HCT116 (cell line): ENCODE measurements at regions not wholly inside any gene's neighbourhood (a gene's known extent, or its start where the extent isn't known, plus 50 kb on each side); places are given as distances from the start of the nearest gene placed in this dataset.

ENCODE experiments used
- POLR2A ChIP-seq: IDR thresholded peaks from 2 replicates; pipeline ENCODE4 v1.7.0; 2011; ENCODE audit warnings: borderline replicate concordance; ENCODE audit not compliant: insufficient read depth, insufficient read length; ENCODE audit errors: extremely low read depth
- POLR2AphosphoS5 ChIP-seq: IDR thresholded peaks from 2 replicates; pipeline ENCODE4 v1.6.1; 2011; ENCODE audit warnings: mild to moderate bottlenecking, low read depth, low read length, moderate library complexity
- RAD21 ChIP-seq: IDR thresholded peaks from 2 replicates; pipeline ENCODE4 v1.6.1; 2012; ENCODE audit warnings: low read depth, mild to moderate bottlenecking
- TF ChIP-seq, protein P1 (sequence below), 3 experiments: fragments of 200-600 bp in 1 of 3; sonication (generic) in 1 of 3; IDR thresholded peaks in 2 of 3; conservative IDR thresholded peaks in 1 of 3; 2 replicates each; pipeline ENCODE4 v1.5.1; 2012 to 2017; ENCODE audit warnings: low read depth in 2 of 3, low read length in 2 of 3, antibody characterized with exemption in 1 of 3, borderline replicate concordance in 1 of 3, control low read depth in 1 of 3, mild to moderate bottlenecking in 1 of 3, mixed read lengths in 1 of 3, mixed run types in 1 of 3, moderate library complexity in 1 of 3; ENCODE audit not compliant: insufficient read depth in 1 of 3

- TF ChIP-seq POLR2A, result no peak
- TF ChIP-seq, protein P1, sequence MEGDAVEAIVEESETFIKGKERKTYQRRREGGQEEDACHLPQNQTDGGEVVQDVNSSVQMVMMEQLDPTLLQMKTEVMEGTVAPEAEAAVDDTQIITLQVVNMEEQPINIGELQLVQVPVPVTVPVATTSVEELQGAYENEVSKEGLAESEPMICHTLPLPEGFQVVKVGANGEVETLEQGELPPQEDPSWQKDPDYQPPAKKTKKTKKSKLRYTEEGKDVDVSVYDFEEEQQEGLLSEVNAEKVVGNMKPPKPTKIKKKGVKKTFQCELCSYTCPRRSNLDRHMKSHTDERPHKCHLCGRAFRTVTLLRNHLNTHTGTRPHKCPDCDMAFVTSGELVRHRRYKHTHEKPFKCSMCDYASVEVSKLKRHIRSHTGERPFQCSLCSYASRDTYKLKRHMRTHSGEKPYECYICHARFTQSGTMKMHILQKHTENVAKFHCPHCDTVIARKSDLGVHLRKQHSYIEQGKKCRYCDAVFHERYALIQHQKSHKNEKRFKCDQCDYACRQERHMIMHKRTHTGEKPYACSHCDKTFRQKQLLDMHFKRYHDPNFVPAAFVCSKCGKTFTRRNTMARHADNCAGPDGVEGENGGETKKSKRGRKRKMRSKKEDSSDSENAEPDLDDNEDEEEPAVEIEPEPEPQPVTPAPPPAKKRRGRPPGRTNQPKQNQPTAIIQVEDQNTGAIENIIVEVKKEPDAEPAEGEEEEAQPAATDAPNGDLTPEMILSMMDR (IDR thresholded peaks at IDR 0.05 in 2 of 3, conservative IDR thresholded peaks at IDR 0.05 in 1 of 3; ENCODE audit: borderline replicate concordance in 1 of 3, insufficient read depth in 1 of 3, low read depth in 2 of 3, low read length in 2 of 3), result no peak
- no peak for TF ChIP-seq POLR2AphosphoS5
- TF ChIP-seq RAD21, result no peak
Observed at GRCh38 chr2:177063331-177063730, 149.3 kb upstream of the HNRNPA3 start.
